Stimulated activated naive CD4-positive, alpha-beta T cell (primary cell): ENCODE measurements at regions not wholly inside any gene's neighbourhood (a gene's known extent, or its start where the extent isn't known, plus 50 kb on each side); places are given as distances from the start of the nearest gene placed in this dataset.

Source experiments
- DNase-seq, 6 experiments: peaks; one replicate each; lab custom pipeline; 2025; lab: John Stamatoyannopoulos, UW

DNA sequence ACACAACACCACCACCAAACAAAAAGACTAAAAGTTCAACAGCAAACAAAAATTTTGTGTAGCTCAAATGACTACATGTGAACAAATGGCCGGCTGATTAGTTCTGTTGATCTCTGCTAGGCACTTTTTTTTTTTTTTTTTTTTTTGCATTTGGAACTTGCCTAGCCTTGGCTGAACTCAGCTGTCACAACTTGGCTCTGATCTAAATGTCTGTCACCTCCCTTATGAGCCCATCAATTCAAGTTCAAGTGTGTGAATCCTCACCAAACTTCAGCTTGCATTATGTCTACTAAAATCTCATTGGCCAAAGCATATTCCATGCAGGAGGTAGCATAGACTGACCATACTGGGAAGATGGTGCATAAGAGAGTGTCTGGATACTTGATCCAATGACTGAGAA is 606.5 kb upstream of the ADGRL4 start:
- DNase-seq: no peak

GRCh38 chr1:79604490-79605198 is 598.1 kb upstream of the ADGRL4 start:
- no peak for DNase-seq

- no peak for DNase-seq
Observed at GRCh38 chr1:79603843-79604242, 597.3 kb upstream of the ADGRL4 start.

GRCh38 chr1:79599257-79599656 is 592.7 kb upstream of the ADGRL4 start:
- no peak for DNase-seq

GRCh38 chr1:79595931-79596330 is 589.4 kb upstream of the ADGRL4 start:
- no peak for DNase-seq

DNA sequence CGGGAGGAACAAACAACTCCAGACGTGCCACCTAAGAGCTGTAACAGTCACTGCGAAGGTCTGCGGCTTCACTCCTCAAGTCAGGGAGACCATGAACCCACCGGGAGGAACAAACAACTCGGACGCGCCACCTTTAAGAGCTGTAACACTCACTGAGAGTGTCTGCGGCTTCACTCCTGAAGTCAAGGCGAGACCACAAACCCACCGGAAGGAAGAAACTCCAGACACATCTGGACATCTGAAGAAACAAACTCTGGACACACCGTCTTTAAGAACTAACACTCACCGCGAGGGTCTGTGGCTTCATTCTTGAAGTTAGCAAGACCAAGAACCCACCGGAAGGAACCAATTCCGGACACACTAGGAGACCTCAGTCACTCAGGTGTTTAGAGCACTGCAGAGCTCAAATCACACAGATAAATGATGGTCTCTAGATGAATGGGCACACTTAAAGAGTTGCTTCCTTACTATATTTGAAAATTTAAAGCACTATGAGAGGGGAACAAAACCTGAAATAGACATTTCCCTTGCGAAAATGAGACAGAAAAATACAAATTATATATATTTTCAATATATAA is 587.7 kb upstream of the ADGRL4 start:
- no peak for DNase-seq

DNA sequence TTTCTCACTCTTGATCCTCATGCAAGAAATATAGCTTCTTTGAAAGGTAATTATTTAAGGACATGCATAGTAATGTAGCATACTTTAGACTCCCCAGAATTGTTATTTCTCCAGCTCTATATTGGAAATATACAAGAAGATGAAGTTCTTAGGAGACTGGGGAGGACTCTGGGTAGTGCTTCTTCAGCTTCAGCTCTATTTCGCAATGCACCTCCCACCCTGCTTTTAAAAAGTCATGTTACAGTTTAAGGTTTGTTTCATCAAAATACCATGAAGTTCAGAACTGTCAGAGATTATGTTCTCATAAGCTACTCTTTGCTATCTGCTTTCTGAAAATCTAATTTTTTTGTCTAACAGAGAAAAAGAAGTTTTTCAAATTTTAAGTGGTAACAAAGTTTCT is 586.2 kb upstream of the ADGRL4 start:
- DNase-seq: no peak

- no peak for DNase-seq
Observed at GRCh38 chr1:79588719-79589118, 582.2 kb upstream of the ADGRL4 start.

DNA sequence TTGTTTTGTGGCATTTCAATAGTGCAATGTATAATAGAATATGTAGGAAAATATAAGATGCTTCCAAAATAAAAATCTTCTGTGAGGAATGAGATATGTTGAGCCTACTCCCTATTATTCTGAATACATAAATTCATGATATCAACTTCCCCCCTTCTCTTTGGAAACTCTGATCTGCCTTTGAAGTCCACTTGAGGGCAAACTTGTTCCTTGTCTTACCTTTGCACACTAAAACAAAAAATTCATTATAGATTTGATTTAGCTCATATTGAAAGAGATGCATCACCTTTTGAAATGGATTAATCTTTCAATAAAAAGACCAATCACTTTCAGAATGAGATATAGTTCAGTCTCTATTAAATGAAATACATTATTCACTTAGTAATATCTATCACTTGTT is 580.7 kb upstream of the ADGRL4 start:
- no peak for DNase-seq

DNA sequence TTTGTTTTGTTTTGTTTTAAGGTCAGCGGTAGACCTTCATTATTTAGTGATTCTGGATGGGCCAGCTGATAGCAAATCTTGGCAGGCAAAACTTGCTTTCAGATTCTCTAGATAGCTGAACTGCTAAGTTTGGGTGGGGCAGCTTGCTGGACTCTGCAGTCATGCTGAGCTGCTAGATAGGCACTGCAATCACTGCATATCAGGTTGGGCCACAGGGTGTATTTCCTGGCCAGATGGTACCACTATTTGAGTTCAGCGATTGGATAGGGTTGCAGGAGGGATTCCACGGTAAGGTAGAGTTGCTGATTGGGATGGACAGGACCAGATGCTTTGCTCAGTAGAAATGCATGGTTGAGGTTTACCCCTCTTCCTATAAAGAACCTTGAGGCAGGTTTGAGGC is 579.3 kb upstream of the ADGRL4 start:
- no peak for DNase-seq

- no peak for DNase-seq
Observed at GRCh38 chr1:79575424-79575823, 568.9 kb upstream of the ADGRL4 start.

GRCh38 chr1:79568411-79568810 is 561.9 kb upstream of the ADGRL4 start:
- DNase-seq: no peak

GRCh38 chr1:79561521-79561978 is 555.0 kb upstream of the ADGRL4 start:
- DNase-seq: no peak

DNA sequence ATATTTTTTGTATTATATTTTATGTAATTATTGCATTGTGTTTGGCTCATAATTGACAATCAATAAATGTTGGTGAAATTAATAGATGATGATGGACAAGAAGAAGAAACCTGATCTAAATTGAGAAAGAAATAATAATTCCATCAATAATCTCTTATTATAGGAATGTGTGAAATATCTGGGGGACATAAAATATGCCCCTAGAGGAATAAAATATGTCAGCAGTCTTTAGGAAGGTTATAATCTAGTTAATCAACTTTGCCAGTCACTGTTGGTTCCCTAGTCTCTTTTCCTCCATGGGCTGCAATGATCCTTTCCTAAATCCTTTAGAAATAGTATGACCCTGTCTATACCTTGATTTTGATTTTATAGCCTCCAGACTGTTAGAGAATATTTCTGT is 549.7 kb upstream of the ADGRL4 start:
- no peak for DNase-seq

GRCh38 chr1:79554688-79555087 is 548.2 kb upstream of the ADGRL4 start:
- DNase-seq: no peak

- DNase-seq: no peak
Observed at GRCh38 chr1:79551321-79551720, 544.8 kb upstream of the ADGRL4 start.

DNA sequence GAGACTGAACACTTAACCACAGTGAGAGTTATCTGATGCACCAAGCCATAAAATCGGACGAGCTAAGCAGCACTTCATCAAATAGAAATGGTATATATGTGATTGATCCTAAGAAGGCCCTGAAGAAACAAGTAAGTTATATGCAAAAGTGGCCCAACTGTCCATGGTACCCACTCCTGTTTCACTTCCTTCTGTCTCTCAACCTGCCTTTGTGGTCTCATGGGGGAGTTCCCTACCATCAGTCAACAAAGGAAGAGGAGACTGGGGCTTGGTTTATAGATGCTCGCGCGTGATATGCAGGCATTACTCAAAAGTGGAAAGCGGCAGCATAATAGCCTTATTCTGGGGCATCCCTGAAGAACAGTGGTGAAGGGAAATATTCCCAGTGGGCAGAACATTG is 543.9 kb upstream of the ADGRL4 start:
- DNase-seq: no peak

DNA sequence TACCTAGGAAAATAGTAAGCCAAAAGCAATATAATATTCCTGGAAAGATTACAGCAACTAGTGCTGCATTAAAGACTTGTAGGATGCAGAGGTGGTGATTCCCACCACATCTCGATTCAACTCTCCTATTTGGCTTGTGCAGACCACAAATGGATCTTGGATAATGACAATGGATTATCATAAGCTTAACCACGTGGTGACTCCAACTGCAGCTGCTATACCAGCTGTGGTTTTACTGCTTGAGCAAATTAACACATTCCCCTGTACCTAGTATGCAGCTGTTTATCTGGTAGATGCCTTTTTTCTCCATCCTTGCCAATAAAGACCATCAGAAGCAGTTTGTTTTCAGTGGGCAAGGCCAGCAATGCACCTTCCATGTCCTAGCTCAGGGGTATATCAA is 542.7 kb upstream of the ADGRL4 start:
- no peak for DNase-seq

DNA sequence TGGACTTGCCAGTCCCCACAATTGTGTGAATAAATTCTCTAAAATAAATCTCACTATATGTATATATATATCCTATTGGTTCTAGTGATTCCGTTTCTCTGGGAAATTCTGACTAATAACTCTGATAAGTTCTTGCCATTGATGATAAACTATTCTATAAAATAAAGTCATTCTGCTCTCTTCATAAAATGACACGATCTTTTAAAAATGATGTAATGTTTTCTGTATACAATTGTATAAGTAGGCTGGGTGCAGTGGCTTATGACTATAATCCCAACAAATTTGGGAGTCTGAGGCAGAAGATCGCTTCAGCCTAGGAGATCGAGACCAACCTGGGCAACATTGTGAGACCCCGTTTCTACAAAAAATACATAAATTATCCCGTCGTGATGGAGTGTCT is 541.0 kb upstream of the ADGRL4 start:
- DNase-seq: no peak

DNA sequence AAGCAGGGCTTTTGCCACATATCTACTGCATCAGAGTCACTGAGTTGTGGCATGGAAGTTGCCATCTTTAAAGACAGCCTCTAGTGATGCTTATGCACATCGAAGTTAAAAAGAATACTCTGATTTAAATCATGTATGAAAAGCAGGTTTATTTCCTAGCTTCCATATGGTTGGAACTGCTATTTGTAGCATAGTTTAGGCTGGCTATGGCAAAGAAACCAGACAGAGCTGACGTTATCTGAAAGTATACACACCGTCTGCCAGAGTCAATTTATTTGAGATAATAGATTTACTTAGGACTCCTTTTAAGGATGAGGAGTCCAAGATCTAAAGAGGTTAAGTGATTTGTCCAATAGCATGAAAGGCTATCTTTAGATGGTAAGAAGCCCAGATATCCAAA is 536.9 kb upstream of the ADGRL4 start:
- DNase-seq: no peak

- DNase-seq: no peak
Observed at GRCh38 chr1:79539001-79539400, 532.5 kb upstream of the ADGRL4 start.

DNA sequence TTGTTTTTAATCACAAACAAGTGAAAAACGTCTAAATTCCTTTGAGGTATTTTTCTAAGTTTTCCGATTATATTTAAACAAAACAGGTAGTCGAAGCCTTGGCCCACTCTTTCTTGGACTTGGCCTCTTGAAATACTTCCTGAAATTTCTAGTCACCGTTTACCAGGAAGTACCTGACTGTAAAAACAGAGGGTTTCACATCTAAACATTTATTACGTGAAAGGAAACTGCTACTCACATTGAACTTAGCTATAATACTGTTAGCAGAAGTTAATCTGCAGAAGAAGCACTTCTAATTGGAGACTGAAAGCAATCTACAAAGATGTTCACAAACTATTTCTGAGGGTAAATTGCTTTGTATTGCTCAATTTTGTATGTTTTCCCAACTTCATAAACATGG is 526.0 kb upstream of the ADGRL4 start:
- DNase-seq: no peak

DNA sequence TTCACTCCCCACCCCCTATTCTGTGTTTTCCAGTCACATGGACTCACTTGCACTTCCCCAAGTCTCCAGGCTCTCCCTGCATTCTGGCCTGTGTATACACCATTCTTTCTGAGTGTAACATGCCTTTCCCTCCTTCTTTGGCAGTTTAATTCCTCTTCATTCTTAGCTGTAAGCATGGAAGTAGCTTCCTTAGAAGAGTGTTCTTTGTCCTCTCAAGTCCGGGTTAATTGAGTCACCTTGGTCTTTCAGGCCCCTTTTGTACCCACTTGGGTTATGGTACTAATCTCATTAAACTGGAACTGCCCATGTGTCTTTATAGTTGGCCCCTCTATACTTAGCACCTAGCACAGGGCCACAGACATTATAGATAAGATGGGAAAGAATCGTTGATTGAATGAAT is 525.3 kb upstream of the ADGRL4 start:
- DNase-seq: no peak

- DNase-seq: no peak
Observed at GRCh38 chr1:79530476-79530875, 523.9 kb upstream of the ADGRL4 start.
